HG02571 (cell line): ENCODE measurements at regions not wholly inside any gene's neighbourhood (a gene's known extent, or its start where the extent isn't known, plus 50 kb on each side); places are given as distances from the start of the nearest gene placed in this dataset.

Experiments used
- ATAC-seq: cut with Tn5 transposase; IDR thresholded peaks from one replicate; pipeline ENCODE4 v1.9.1; 2021; ENCODE audit warnings: mild to moderate bottlenecking, moderate library complexity; ENCODE audit not compliant: unreplicated experiment

GRCh38 chr5:125298746-125299379 is 552.4 kb upstream of the ZNF608 start:
- no peak for ATAC-seq

- no peak for ATAC-seq
Observed at GRCh38 chr5:125301711-125302110, 555.3 kb upstream of the ZNF608 start.

- ATAC-seq: no peak
Observed at GRCh38 chr5:125302577-125302976, 556.1 kb upstream of the ZNF608 start.

GRCh38 chr5:125306741-125307140 is 560.3 kb upstream of the ZNF608 start:
- no peak for ATAC-seq

- ATAC-seq: no peak
Observed at GRCh38 chr5:125310749-125311148, 564.3 kb upstream of the ZNF608 start.

- no peak for ATAC-seq
Observed at GRCh38 chr5:125311743-125312142, 565.3 kb upstream of the ZNF608 start.

GRCh38 chr5:125313555-125313954 is 567.1 kb upstream of the ZNF608 start:
- no peak for ATAC-seq

- ATAC-seq: no peak
Observed at GRCh38 chr5:125315306-125315705, 568.9 kb upstream of the ZNF608 start.

GRCh38 chr5:125316391-125316790 is 570.0 kb upstream of the ZNF608 start:
- no peak for ATAC-seq

GRCh38 chr5:125316915-125317535 is 570.6 kb upstream of the ZNF608 start:
- no peak for ATAC-seq

GRCh38 chr5:125317536-125317995 is 571.1 kb upstream of the ZNF608 start:
- no peak for ATAC-seq

- ATAC-seq: no peak
Observed at GRCh38 chr5:125321654-125322053, 575.2 kb upstream of the ZNF608 start.

GRCh38 chr5:125323613-125324012 is 577.2 kb upstream of the ZNF608 start:
- ATAC-seq: no peak

GRCh38 chr5:125325488-125326149 is 579.2 kb upstream of the ZNF608 start:
- no peak for ATAC-seq

GRCh38 chr5:125326150-125326510 is 579.7 kb upstream of the ZNF608 start:
- ATAC-seq: no peak

GRCh38 chr5:125327676-125328075 is 581.2 kb upstream of the ZNF608 start:
- no peak for ATAC-seq

GRCh38 chr5:125331987-125332598 is 585.7 kb upstream of the ZNF608 start:
- ATAC-seq: no peak

GRCh38 chr5:125333416-125333815 is 587.0 kb upstream of the ZNF608 start:
- ATAC-seq: no peak

GRCh38 chr5:125336401-125336800 is 590.0 kb upstream of the ZNF608 start:
- no peak for ATAC-seq

GRCh38 chr5:125337294-125337693 is 590.9 kb upstream of the ZNF608 start:
- no peak for ATAC-seq

GRCh38 chr5:125338440-125339174 is 592.2 kb upstream of the ZNF608 start:
- no peak for ATAC-seq
